LHCN-M2 (cell line): ENCODE measurements at regions not wholly inside any gene's neighbourhood (a gene's known extent, or its start where the extent isn't known, plus 50 kb on each side); places are given as distances from the start of the nearest gene placed in this dataset.
"Not testable (repeated sequence)": the region's sequence is repeated elsewhere in the genome, so short reads cannot be mapped to it uniquely, and the experiment has no call there.

Source experiments
- DNase-seq: peaks from one replicate; pipeline ENCODE4 v3.0.0-alpha.2; 2012; ENCODE audit warnings: low read depth

DNA sequence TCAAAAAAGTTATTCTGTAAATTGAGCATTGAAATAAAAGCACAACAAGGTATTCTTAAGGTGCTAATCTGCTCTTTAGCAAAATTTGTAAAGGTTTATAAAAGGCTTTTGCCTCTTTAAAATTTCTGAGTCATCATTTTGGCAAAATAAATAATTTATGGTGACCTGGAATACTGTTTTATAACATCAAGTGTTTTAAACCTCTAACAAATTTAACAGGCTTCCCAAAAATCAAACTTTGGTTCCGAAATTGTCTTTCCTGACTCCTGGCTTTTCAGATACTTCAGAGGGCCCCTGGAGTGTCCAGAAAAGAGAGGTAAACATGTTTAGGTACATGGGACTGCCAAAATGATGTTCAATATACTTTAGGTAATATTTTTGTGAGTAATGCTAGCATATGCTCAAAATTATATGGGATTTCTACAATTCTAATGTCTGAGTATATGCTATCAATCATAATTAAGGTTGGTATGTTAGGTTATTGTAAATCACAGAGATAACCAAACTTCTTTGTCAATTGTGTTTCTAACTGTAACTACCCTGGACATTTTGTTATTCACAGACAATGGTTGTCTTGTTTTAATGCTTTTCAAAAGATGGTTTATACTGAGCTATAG, 160.3 kb upstream of the OLIG3 start:
- no peak for DNase-seq

DNA sequence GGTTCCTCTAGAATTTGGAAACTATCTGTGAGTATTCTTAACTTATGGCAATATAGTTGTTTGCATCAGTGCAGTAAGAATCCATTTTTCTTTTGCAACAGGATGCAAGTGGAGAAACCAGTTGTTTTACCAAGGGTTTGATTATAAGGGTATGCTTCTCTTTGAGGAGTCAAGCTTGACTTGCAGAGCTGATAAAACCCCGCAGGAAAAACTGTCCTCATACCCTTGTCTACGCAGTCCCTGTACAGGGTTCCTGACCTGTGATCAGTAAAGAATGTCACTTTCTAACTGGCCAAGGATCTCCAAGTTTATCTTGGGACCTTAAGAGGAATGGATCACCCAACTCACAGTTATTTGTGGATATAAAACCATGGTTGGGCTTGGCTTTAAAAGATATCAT, 161.1 kb upstream of the OLIG3 start:
- no peak for DNase-seq

DNA sequence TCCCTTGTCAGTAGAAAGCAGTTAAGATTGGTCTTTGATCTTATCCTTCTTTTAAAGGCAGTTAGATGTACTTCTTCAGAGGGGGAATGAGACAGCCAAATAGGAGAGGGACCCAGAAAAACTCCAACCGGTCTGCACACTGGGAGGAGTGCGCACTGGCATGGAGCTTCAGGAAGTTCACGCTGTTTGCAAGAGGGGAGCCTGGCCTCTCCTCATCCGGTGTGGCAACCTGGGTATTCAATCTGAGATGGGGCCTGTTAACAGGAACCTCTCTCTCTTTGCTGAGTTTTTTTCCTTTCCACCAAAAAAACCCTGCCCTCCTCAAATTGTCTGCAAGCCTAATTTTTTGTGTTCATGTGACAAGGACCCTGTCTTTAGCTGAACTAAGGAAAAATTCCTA, 162.5 kb upstream of the OLIG3 start:
- DNase-seq, result no peak

DNA sequence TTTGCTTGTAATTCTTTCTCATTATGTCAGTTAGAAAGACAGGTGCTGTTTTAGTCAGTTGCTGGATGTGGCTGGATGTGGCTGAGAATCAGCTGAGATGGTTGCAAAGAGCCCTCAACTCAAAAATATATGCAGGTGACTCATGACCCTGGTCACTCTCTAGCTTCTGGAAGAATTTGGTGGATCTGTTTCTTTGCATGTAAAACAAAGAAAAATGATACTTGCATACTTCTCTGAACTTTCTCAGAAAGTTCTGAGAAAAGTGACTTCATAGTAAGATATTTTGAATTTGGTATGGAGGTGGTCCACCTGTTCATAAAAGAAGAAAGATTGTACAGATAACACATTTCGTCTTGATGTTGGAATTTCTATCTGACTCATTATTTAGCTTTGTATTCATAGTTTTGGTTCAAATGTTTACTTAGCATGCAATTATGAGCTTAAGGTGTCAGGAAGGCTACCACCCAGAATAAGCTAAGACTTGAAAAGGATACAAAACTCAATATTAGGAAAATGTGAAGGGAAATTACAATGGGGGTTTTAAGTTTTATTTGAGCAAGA, 163.2 kb upstream of the OLIG3 start:
- DNase-seq, result peak; percentile 68

DNA sequence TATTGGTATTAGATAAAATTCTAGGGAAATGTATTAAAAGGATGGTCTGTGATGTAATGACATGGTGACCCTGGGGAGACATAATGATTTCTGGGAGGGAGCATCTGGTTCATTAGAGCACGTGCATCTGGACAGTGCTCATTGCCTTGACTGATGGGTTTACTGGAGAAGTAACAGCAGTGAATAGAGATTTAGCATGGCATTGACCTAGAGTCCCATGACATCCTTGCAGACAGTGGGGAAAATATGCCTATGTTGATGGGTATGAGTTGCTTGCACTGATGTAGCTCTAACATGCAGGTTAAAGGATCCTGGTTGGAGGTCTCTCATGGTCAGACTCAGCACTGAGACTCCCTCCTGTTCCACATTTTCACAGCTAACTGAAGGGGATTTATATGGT, 164.1 kb upstream of the OLIG3 start:
- DNase-seq, result no peak

DNA sequence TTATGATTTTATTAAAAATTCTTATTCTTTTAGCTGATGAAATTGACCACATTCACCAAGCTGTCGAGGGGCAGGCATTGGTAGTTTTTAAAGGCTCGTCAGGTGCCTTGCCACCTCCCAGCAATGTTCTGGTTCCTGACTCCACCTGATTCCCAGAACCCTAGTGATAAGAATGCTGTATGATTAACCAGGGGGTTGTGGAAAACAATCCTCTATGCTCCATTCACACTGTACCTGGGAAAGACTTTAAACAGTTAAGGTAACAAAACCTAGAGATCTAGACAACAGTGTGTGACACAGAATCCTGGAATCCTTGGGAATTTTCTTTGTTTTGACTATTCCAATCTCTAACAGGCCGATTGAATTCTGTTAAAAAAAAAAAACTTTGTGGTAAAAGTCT, 165.7 kb upstream of the OLIG3 start:
- DNase-seq, result no peak

DNA sequence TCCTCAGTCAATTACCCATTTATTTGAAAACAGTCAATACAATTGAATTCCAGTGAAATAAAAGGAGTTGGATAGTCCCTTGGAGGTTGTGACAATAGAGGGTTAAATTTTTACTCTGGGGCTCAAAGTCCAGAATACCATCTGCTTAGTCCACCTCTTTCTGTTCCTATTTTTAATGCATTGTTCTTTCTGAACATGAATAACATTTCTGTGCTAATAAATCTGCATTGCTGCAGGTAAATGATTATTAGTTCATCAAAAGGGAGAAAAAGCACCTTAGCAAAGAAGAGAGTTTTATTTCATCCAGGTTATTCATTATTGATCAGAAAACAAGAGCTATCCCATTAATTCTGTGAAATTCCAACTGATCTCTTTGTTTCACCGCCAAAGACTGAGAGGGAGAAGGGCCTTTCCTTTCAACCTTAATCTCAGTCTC, 166.1 kb upstream of the OLIG3 start:
- DNase-seq, result no peak

DNA sequence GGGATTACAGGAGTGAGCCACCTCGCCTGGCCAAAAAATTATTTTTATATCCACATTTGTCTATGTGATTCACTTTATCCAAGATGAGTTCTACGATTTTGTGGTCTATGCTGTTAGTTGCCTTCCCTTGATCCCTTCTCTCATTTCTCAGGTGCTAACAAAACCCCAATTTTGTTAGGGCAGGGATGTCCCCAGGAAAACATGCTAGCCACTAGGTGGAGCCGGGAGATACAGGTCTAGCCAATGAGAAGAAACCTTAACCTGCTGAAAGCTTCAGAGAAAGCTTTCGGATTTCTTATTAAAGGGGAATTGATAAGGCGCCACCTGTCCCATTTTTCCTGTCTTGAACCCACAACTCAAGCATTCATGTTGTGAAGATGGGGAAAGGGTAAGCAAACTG, 167.4 kb upstream of the OLIG3 start:
- peak; percentile 12 for DNase-seq

DNA sequence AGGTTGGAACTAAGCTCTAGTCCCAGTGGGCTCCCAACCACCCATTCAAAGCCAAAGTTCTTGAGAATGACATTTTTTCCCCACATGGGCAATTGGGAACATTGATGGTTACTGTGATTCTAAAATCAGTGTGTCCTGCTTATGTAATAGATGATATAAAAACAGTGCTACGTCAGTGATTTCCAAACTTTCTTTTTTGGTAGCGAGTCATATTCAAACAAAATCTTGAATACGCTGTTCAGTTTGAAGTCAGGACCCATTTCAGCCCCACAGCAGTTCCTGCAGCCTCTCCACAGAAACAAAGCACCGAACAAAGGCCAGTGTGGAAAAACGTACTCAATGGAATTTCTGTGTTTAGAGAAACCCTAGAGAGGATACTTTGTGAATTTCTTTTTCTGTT, 170.0 kb upstream of the OLIG3 start:
- no peak for DNase-seq

DNA sequence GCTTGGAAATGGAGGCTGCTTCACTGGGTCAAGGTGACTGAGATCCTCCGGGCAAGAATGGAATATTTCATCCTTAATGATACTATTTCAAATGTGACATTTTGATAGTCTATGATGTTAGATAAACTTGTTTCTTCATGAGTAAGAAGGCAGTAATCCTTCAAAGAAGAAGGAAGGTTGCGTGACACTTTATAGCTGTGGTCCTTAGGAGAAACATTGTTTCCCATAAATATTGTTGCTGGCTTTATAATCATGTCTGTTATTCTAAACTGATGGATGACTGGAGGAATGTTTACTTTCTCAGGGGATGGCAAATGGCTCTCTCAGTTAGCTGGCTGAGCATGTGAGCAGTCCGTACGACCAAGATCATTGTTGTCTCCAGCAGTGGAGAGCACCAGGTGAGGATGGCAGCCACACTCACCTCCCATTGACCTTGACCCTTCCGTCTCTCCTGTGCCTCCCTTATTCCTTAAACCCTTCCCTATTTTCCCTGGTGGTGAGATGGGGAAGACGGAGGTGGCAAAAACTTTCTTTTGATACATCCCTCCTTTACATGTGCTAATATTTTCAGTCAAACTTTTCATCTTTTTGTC, 171.2 kb upstream of the OLIG3 start:
- no peak for DNase-seq

DNA sequence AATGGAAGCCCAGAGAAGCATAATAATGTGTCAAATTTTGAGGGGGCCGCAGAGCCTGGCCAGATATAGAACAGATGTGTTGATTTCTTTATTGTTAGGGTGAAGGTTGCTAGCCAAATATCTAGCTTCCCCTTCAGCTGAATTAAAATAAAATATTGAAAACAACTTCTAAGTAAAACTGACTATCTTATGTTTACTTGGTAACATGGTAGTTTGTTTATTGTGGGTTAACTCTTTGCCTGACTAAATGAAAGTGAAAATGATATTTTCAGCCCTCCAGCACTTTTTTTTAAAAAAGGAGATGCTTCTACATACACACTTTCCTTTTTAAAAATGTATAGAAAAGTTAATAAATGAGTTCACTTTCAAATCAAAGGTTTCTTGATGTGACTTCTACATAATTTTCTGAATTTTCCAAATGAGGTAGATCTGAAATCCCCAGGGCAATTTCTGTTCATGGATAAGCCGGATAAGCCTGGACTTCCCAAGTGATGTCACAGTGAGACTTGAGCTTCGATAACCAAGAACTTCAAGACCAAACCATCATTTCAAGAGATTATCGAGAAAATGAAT, 172.1 kb upstream of the OLIG3 start:
- DNase-seq, result no peak

DNA sequence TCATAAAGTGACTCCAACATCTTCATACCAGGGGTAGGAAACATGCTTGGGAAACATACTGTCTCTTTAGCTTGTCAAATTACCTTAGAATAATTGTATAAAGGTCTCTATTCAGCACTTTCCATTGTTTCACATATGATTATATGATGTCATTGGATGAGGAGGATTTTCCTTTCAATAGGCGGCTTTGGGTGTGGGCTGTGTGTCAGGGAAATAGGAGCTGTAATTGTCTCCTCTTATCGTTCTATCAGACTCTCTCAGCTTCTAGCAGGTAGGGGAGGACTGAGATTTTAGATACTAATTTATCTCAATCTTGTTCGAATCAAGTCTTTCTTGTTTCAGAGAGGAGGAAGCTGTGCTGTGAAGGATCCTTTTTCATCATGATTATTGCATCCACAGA, 179.4 kb upstream of the OLIG3 start:
- DNase-seq, result no peak

DNA sequence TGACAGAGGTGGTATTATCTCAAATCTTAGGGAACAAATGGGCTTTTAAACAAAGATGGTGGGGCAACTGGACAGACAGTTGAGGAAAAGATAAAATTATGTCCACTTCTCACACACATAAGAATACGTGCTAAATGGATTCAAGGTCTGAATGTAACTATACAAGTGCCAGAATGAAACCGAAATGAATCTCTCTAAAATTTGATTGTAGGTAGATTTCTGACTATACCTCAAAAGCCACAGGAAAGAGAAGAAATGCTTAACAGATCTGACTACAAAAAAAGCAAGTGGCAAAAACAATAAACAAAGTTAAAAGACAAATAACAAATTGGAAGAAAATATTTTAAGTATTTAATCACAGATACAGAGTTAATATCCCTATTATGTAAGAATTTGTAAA, 182.7 kb upstream of the OLIG3 start:
- no peak for DNase-seq

DNA sequence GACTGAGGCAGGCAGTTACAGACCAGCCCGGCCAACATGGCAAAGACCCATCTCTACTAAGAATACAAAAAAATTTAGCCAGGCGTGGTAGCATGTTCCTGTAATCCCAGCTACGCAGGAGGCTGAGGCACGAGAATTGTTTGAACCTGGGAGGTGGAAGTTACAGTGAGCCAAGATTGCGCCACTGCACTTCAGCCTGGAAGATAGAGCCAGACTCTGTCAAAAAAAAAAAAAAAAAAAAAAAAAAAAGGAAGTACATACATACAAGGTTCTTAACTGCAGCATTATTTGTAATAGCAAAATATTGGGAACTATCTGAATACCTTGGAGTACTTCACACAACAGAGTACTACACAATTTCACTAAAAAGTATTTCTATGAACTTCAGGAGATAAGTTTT, 183.5 kb upstream of the OLIG3 start:
- no peak for DNase-seq

DNA sequence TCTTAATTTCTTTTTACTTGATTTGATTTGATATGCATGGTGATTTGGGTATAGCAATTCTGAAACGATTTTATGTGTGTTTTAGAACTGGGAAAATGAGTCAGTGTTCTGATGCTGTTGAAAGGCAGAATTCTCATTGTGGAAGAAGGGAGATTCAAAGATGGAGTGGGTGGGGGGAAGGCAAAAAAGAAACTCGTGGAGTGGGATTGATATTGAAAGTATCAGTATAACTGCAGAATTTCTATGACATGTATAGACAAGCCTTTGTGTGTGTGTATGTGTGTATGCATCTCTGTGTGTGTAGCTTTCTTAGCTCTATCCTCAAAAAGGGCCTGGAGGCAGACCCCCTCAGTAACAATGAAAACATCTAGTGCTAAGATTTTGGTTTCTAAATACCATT, 184.3 kb upstream of the OLIG3 start:
- DNase-seq, result no peak

DNA sequence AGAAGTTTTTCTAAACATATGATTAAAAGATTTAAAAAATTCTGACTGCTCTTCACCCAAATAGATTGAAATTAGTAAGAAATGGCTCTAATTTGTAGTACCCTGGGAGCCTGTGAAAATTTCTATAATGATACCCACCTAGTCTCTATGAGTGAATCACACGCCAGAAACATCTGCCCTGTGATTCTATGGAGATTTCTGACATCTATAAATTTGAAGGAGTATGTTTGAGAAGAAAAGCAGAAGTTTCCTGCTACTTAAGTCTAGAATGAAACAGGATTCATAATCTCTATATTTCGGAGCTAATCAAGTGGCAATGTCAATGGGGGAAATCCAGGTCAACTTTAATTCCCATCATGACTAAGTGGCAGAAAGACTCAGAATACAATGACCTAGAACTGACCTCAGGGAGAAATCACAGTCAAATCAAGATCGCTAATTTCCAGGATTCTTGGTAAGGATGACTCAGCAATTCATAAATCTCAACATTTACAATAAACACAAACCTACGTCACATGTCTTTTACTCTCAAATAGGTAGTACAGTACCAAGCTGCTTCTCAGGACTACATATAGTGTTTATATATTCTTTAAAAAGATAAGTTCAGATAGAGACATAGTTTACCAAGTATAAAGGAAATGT, 186.2 kb upstream of the TNFAIP3 start:
- peak; percentile 35 for DNase-seq

DNA sequence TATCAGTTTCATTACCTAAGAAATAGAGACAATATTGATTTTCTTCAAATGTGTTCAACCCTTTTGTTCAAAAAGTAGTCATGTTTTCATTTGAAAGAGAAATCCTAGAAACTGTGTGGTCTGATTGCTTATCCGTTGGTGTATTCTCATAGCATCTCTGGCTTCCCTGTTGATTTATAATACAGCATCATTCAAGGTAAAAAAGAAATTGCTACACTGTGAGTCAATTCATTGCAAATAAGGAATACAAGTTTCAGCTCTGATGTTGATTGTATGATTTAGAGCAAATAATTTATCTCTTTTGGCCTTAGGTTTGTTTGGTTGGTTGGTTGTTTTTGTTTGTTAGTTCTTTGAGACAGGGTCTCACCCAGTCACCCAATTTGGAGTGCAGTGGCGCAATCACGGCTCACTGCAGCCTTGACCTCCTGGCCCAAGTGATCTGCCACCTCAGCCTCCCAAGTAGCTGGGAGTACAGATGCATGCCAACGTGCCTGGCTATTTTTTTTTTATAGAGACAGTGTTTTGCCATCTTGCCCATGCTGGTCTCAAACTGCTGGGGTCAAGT, 185.5 kb upstream of the TNFAIP3 start:
- no peak for DNase-seq

DNA sequence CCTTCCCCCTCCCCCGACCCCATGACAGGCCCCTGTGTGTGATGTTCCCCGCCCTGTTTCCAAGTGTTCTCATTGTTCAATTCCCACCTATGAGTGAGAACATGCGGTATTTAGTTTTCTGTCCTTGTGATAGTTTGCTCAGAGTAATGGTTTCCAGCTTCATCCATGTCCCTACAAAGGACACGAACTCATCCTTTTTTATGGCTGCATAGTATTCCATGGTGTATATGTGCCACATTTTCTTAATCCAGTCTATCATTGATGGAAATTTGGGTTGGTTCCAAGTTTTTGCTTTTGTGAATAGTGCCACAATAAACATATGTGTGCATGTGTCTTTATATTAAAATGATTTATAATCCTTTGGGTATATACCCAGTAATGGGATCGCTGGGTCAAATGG, 184.4 kb upstream of the TNFAIP3 start:
- not testable (repeated sequence) for DNase-seq

DNA sequence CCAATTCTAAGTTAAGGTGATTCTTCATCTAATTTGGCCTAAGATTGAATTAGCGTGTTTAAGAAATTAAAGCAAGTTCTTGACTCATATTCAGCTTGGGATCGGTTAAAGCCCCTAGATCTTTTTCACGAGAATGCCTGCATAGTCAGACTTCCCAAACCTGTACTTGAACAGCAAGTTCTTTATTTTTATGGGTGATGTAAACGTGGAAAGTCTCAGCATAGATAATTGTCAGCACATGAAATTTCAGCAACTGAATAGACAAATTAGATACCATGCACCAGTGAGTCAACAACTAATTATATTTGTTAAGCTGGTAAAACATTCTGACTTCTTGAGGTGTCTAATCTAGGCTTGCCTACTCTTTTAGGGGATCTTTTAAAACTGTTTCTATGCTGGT, 183.1 kb upstream of the TNFAIP3 start:
- no peak for DNase-seq

DNA sequence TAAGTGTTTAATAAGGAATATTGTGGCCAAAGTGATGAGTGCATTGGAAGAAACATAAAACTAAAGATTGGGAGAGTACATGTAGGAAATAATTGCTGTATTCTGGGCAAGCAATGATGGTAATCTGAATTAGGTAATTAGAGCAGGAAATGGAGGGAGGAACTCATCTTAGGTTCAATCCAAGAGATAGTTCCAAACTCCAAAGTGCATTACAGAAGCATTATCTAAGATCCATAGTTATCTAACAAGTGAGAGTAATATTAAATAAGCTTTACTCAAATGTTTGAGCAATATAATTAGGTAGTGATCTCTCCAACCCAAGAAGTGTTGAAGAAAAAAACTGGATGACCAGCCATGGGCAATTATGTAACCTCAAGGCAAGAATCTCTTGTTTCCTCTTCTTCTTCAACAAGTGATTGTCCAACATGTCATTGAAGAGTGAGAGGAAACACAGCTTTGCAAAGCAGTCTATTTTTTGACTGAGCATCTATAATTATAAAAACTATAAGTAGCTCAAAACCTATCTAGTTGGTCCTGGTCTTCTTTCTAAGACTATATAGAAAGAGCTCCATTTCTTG, 181.2 kb upstream of the TNFAIP3 start:
- DNase-seq, result no peak

DNA sequence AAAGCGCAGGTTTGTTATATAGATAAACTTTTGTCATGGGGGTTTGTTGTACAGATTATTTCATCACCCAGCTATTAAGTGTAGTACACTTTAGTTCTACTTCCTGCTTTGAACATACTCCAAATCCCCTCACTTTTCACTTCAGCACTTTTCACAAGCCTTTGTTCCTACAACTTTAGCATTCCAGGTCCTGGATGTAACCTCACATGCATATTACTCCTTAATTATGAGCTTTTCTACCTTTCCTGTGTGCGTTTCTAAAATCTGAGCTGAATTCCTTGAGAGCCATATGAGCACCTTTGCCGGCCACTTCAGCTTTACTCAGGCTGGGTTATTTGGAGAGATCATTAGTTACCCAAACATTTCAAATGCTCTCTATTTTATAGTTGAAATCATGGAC, 179.2 kb upstream of the TNFAIP3 start:
- DNase-seq, result no peak
